T-helper 1 cell treated with Interleukin-12 subunit alpha and Interleukin-12 subunit beta and Interleukin-4 antibody, amounts not matched to agents 30 μg/mL and 1 μg/mL, for 36 hours (primary cell): ENCODE measurements at regions not wholly inside any gene's neighbourhood (a gene's known extent, or its start where the extent isn't known, plus 50 kb on each side); places are given as distances from the start of the nearest gene placed in this dataset.

Experiments used
- H3K27ac Mint-ChIP-seq: one replicate; pipeline ENCODE4 v1.8.0; 2021; ENCODE audit warnings: mild to moderate bottlenecking, mixed read lengths
- H3K27me3 Mint-ChIP-seq: one replicate; pipeline ENCODE4 v1.8.0; 2021; ENCODE audit warnings: low read depth, mixed read lengths
- H3K36me3 Mint-ChIP-seq: one replicate; pipeline ENCODE4 v1.8.0; 2021; ENCODE audit warnings: low read depth, mixed read lengths
- H3K4me1 Mint-ChIP-seq: one replicate; pipeline ENCODE4 v1.8.0; 2021; ENCODE audit warnings: low read depth, mixed read lengths
- H3K4me3 Mint-ChIP-seq: one replicate; pipeline ENCODE4 v1.8.0; 2021; ENCODE audit warnings: mild to moderate bottlenecking, moderate library complexity, mixed read lengths
- H3K9me3 Mint-ChIP-seq: one replicate; pipeline ENCODE4 v1.8.0; 2021; ENCODE audit warnings: mixed read lengths

- H3K4me3 Mint-ChIP-seq: no peak overlapping the region
- no peaks in the 10 kb centered on the region for H3K36me3 Mint-ChIP-seq
- no peak overlapping the region for H3K27ac Mint-ChIP-seq
- no peaks in the 10 kb centered on the region for H3K9me3 Mint-ChIP-seq
- no peaks in the 10 kb centered on the region for H3K27me3 Mint-ChIP-seq
- H3K4me1 Mint-ChIP-seq: peaks cover 10% of the 10 kb centered on the region
Measured at GRCh38 chrX:42096265-42096920, 173.0 kb upstream of the CASK start.

GRCh38 chrX:42094218-42094617 lies 170.9 kb upstream of the CASK start:
- H3K4me3 Mint-ChIP-seq: no peak overlapping the region
- H3K4me1 Mint-ChIP-seq: peaks cover 20% of the 10 kb centered on the region
- H3K27ac Mint-ChIP-seq: peak overlapping the region; percentile 26
- no peaks in the 10 kb centered on the region for H3K9me3 Mint-ChIP-seq
- no peaks in the 10 kb centered on the region for H3K27me3 Mint-ChIP-seq
- no peaks in the 10 kb centered on the region for H3K36me3 Mint-ChIP-seq

DNA sequence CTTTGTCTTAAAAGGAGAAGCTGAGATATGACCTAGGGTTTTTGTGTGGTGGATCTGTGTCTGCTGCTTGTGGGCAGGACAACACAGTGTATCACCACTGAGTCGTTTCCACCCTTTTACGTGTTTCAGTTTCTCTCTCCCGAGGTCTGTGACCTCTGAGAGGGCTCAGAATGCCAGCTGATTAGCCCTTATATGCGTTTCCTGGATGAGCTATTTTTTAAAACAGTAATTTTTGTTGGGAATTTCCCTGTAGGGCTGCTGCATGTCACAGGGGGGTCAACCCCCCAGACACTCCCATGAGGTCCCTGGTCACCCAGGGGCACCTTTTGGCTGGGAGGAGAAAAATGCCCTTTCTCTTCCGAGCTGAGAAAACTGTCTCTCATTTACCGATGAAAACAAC lies 170.4 kb upstream of the CASK start:
- Mint-ChIP-seq H3K36me3 (no peaks in the 10 kb centered on the region), H3K4me3 (no peak overlapping the region), H3K27ac (peak overlapping the region; percentile 26), H3K9me3 (no peaks in the 10 kb centered on the region), H3K4me1 (peaks cover 20% of the 10 kb centered on the region), H3K27me3 (no peaks in the 10 kb centered on the region)

DNA sequence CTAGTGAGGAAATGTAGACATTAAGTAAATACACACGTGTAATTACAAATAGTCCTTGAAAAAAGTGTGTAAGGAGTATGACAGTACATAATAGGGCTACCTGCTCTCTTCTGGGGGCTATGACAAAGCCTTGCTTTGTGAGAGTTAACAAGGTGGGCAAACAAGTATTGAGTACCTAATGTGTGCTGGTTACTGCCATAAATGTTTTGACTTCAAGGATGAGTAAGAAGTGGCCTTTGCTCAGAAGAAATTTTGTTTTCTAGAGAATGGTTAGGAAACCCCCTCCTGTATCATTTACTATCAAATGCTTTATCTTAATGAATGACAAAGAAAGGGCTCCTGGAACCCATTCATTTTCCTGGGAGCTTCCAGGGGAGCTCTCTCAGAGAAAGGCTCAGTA lies 167.0 kb upstream of the CASK start:
- H3K36me3 Mint-ChIP-seq: no peaks in the 10 kb centered on the region
- peaks cover 18% of the 10 kb centered on the region for H3K4me1 Mint-ChIP-seq
- H3K27ac Mint-ChIP-seq: no peak overlapping the region
- H3K27me3 Mint-ChIP-seq: no peaks in the 10 kb centered on the region
- H3K9me3 Mint-ChIP-seq: no peaks in the 10 kb centered on the region
- H3K4me3 Mint-ChIP-seq: no peak overlapping the region

DNA sequence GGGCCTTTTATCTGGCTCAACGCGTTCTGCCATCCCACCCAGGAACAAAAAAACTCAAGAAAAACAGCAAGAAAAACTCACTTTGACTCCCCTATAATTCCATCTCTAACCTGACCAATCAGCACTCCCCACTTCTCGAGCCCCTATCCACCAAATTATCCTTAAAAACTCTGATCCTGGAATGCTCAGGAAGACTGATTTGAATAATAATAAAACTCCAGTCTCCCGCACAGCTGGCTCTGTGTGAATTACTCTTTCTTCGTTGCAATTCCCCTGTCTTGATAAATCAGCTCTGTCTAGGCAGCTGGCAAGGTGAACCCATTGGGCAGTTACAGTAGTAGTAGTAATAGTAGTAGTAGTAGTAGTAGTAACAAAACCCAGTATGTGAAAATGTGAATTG lies 165.7 kb upstream of the CASK start:
- H3K27ac Mint-ChIP-seq: no peak overlapping the region
- no peak overlapping the region for H3K4me3 Mint-ChIP-seq
- H3K9me3 Mint-ChIP-seq: no peaks in the 10 kb centered on the region
- H3K36me3 Mint-ChIP-seq: no peaks in the 10 kb centered on the region
- peaks cover 12% of the 10 kb centered on the region for H3K4me1 Mint-ChIP-seq
- H3K27me3 Mint-ChIP-seq: no peaks in the 10 kb centered on the region

GRCh38 chrX:42087960-42088359 lies 164.6 kb upstream of the CASK start:
- Mint-ChIP-seq H3K4me1 (peaks cover 9% of the 10 kb centered on the region), H3K9me3 (peaks cover under 1% of the 10 kb centered on the region), H3K27me3 (peaks cover under 1% of the 10 kb centered on the region), H3K36me3 (no peaks in the 10 kb centered on the region), H3K27ac (no peak overlapping the region), H3K4me3 (no peak overlapping the region)

- peaks cover 8% of the 10 kb centered on the region for H3K9me3 Mint-ChIP-seq
- H3K27me3 Mint-ChIP-seq: peaks cover 3% of the 10 kb centered on the region
- H3K4me1 Mint-ChIP-seq: peaks cover 7% of the 10 kb centered on the region
- H3K4me3 Mint-ChIP-seq: no peak overlapping the region
- no peaks in the 10 kb centered on the region for H3K36me3 Mint-ChIP-seq
- H3K27ac Mint-ChIP-seq: no peak overlapping the region
Measured at GRCh38 chrX:42085836-42086235, 162.5 kb upstream of the CASK start.

DNA sequence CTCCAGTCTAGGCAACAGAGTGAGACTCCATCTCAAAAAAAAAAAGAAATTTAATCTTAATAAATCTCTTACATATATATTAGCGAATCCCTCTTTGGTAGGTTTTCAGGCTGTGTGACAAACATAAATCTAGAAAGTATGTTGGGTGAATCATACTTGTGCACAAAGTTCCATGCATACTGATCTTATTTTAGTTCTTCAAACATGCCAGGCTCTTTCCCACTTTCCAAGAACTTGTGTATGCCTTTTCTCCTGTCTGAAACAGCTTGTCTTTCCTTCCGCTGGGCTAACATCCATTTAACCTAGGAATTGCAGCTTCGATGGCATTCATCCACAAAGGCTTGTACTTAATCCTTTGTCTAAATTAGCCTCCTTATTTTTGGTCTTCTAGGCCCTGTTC lies 156.6 kb upstream of the CASK start:
- H3K9me3 Mint-ChIP-seq: peaks cover 8% of the 10 kb centered on the region
- no peak overlapping the region for H3K27ac Mint-ChIP-seq
- H3K27me3 Mint-ChIP-seq: peaks cover 3% of the 10 kb centered on the region
- peaks cover 2% of the 10 kb centered on the region for H3K4me1 Mint-ChIP-seq
- no peak overlapping the region for H3K4me3 Mint-ChIP-seq
- H3K36me3 Mint-ChIP-seq: peaks cover 5% of the 10 kb centered on the region

- no peak overlapping the region for H3K4me3 Mint-ChIP-seq
- peaks cover 5% of the 10 kb centered on the region for H3K36me3 Mint-ChIP-seq
- no peak overlapping the region for H3K27ac Mint-ChIP-seq
- H3K4me1 Mint-ChIP-seq: peaks cover 3% of the 10 kb centered on the region
- H3K27me3 Mint-ChIP-seq: no peaks in the 10 kb centered on the region
- H3K9me3 Mint-ChIP-seq: peaks cover 5% of the 10 kb centered on the region
Measured at GRCh38 chrX:42077675-42078074, 154.3 kb upstream of the CASK start.

DNA sequence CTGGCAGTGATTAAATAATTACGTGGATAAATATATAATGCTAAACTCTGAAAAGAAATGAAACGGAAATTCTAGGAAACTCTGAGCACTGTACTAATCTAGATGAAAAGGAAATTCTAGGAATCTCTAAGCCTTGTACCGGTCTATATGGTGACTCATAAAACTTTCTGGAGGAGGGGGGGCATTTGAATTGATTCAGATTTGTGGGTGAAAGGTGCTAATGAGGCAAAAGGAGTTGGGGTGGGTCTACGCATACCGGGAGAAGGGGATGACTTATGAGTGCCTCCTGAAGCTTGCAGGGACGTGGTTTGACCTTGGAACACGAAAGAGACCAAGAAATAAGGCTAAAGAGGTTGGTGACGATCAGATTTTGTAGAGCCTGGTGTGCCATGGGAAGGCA lies 151.7 kb upstream of the CASK start:
- Mint-ChIP-seq H3K4me3 (no peak overlapping the region), H3K4me1 (peaks cover 3% of the 10 kb centered on the region), H3K27ac (no peak overlapping the region), H3K27me3 (no peaks in the 10 kb centered on the region), H3K9me3 (no peaks in the 10 kb centered on the region), H3K36me3 (peaks cover 6% of the 10 kb centered on the region)

DNA sequence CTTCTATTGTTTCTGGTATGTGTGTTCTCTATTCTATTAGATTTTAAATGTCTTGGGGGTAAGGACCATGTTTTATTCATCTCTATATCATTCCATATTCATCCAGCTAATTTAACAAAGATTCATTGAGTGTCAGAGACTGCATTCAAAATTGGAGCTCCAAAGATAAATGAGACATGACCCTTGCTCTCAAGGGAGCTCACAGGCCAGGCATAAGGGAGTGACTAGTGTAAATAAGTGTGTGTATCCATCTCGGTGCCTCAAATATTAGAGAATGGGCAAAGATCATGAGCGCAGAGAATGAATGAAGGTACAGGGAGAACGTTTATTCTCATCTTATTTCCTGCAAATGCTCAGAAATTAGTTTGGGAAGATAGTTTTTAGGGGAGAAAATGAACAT lies 150.1 kb upstream of the CASK start:
- peaks cover 5% of the 10 kb centered on the region for H3K36me3 Mint-ChIP-seq
- H3K4me3 Mint-ChIP-seq: no peak overlapping the region
- H3K9me3 Mint-ChIP-seq: no peaks in the 10 kb centered on the region
- peaks cover 1% of the 10 kb centered on the region for H3K4me1 Mint-ChIP-seq
- H3K27ac Mint-ChIP-seq: no peak overlapping the region
- H3K27me3 Mint-ChIP-seq: no peaks in the 10 kb centered on the region

DNA sequence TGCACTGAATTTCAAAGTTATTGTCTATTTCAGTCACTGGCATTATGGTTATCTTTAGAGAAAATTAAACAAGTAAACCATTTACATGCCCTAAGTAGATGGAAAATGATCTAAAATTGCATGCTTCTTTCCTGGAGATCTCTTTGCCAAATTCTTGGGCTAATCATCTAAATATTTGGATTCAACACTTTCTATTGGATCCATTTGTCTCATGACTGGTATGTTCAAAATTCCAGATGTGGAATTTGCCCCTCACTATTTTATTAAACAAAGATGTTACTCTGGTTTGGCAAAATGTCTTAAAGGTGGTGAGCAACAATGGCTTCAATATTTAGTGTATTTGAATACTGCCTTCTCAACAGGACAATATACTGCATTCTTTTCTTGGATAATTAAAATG lies 147.5 kb upstream of the CASK start:
- Mint-ChIP-seq H3K9me3 (peaks cover 3% of the 10 kb centered on the region), H3K4me3 (no peak overlapping the region), H3K36me3 (peaks cover 5% of the 10 kb centered on the region), H3K4me1 (peaks cover 1% of the 10 kb centered on the region), H3K27ac (no peak overlapping the region), H3K27me3 (no peaks in the 10 kb centered on the region)

DNA sequence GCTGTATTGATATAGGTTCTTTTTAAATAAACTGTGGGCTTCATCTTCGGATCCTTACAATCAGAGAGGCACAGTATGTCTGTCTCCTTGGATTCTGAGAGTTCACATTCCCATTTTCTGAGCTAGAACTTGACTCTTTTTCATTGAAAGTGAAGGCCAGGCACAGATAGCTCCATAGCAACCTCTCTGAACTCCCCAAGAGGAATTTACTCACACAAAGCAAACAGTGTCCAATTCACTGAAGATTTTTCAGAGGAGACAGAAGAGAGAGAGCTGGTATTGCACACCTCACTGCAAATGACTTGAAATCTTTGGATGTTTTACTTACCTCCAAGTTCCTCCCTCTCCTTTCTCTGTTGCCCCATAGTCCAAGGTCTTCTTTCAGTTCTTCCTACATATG lies 130.9 kb upstream of the CASK start:
- Mint-ChIP-seq H3K27ac (no peak overlapping the region), H3K9me3 (no peaks in the 10 kb centered on the region), H3K27me3 (no peaks in the 10 kb centered on the region), H3K4me1 (no peaks in the 10 kb centered on the region), H3K36me3 (no peaks in the 10 kb centered on the region), H3K4me3 (no peak overlapping the region)

DNA sequence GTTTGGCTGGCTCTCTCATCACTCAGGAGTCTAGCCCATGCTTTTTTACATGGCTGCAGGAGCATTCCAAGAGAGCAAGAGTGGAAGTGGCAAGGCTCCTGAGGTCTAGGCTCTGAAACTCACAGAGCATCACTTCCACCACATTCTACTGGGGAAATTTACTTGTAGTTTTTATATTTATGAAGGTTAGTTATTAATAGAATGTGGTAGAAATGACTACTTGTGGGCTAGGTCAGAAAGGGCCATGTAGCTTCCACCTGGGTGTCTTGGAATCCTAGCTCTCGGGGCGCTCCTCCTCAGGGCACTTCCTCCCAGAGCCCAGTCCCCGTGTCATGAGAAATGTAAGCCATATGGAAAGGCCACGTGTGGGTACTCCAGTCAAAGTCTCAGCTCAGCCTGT lies 127.0 kb upstream of the CASK start:
- no peaks in the 10 kb centered on the region for H3K36me3 Mint-ChIP-seq
- H3K4me1 Mint-ChIP-seq: no peaks in the 10 kb centered on the region
- no peak overlapping the region for H3K4me3 Mint-ChIP-seq
- H3K27me3 Mint-ChIP-seq: no peaks in the 10 kb centered on the region
- no peak overlapping the region for H3K27ac Mint-ChIP-seq
- peaks cover 3% of the 10 kb centered on the region for H3K9me3 Mint-ChIP-seq

- H3K9me3 Mint-ChIP-seq: peaks cover 3% of the 10 kb centered on the region
Measured at GRCh38 chrX:42047886-42048285, 124.5 kb upstream of the CASK start.

GRCh38 chrX:42028109-42028508 lies 104.8 kb upstream of the CASK start:
- Mint-ChIP-seq H3K9me3 (peaks cover 10% of the 10 kb centered on the region), H3K27me3 (peaks cover 6% of the 10 kb centered on the region), H3K4me3 (no peak overlapping the region), H3K27ac (no peak overlapping the region), H3K36me3 (no peaks in the 10 kb centered on the region), H3K4me1 (no peaks in the 10 kb centered on the region)

More at GRCh38 chrX:42047886-42048285, 124.5 kb upstream of the CASK start:
- Mint-ChIP-seq H3K36me3 (no peaks in the 10 kb centered on the region), H3K4me1 (no peaks in the 10 kb centered on the region), H3K27ac (no peak overlapping the region), H3K4me3 (no peak overlapping the region), H3K27me3 (no peaks in the 10 kb centered on the region)
